Gastrocnemius medialis (tissue), 4 donors: ENCODE measurements at regions not wholly inside any gene's neighbourhood (a gene's known extent, or its start where the extent isn't known, plus 50 kb on each side); places are given as distances from the start of the nearest gene placed in this dataset.

Experiments
- POLR2A ChIP-seq, 2 donors: fragments of 450-650 bp; IDR thresholded peaks; one replicate each; pipeline ENCODE4 v1.6.1; 2017; ENCODE audit warnings: antibody characterized with exemption in 2 of 2, mild to moderate bottlenecking in 2 of 2, moderate library complexity in 2 of 2
- TF ChIP-seq, protein P1 (sequence below), 5 experiments: fragments of 450-650 bp in 3 of 5; fragments of 200-600 bp in 2 of 5; sonication (generic) in 2 of 5; IDR thresholded peaks in 4 of 5; conservative IDR thresholded peaks in 1 of 5; 1 replicate in 4 of 5; 2 replicates in 1 of 5; pipeline ENCODE4 v1.5.1; 2016 to 2019; ENCODE audit warnings: antibody characterized with exemption in 5 of 5, mild to moderate bottlenecking in 3 of 5, moderate library complexity in 3 of 5

DNA sequence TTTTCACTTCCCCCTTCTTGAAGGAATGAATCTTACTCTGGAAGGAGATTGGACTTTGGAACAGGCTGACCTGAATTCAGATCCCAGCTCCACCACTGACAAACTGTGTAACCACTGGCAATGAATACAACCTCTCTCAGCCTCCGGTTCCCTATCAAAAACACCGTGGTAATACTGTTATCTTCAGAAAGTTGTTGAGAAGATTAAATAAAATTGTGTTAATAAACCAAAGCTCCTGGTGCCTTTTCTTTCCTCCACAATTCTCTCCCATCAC, 99.7 kb upstream of the RAI14 start:
- TF ChIP-seq, protein P1, sequence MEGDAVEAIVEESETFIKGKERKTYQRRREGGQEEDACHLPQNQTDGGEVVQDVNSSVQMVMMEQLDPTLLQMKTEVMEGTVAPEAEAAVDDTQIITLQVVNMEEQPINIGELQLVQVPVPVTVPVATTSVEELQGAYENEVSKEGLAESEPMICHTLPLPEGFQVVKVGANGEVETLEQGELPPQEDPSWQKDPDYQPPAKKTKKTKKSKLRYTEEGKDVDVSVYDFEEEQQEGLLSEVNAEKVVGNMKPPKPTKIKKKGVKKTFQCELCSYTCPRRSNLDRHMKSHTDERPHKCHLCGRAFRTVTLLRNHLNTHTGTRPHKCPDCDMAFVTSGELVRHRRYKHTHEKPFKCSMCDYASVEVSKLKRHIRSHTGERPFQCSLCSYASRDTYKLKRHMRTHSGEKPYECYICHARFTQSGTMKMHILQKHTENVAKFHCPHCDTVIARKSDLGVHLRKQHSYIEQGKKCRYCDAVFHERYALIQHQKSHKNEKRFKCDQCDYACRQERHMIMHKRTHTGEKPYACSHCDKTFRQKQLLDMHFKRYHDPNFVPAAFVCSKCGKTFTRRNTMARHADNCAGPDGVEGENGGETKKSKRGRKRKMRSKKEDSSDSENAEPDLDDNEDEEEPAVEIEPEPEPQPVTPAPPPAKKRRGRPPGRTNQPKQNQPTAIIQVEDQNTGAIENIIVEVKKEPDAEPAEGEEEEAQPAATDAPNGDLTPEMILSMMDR (IDR thresholded peaks at IDR 0.05 in 4 of 5, conservative IDR thresholded peaks at IDR 0.05 in 1 of 5) = no peak
- TF ChIP-seq POLR2A (IDR thresholded peaks at IDR 0.05) = no peak
